Activated CD4-positive, alpha-beta T cell treated with anti-CD3 and anti-CD28 coated beads, Interleukin-2, amount 10 ng/mL, durations not matched to agents 7 days and 5 days (primary cell): ENCODE measurements at regions not wholly inside any gene's neighbourhood (a gene's known extent, or its start where the extent isn't known, plus 50 kb on each side); places are given as distances from the start of the nearest gene placed in this dataset.

ENCODE experiments used
- CTCF ChIA-PET: fragments of 350-600 bp; sonication (Branson Sonifier 250); formaldehyde crosslinking; loops from one replicate; lab custom pipeline; 2021; ENCODE audit warnings: antibody characterized with exemption; lab: Charles Lee
- POLR2A ChIA-PET: fragments of 350-600 bp; sonication (Branson Sonifier 250); formaldehyde crosslinking; loops from one replicate; lab custom pipeline; 2021; ENCODE audit warnings: antibody characterized with exemption; lab: Charles Lee
- DNase-seq: peaks from one replicate; pipeline ENCODE4 v3.0.0-alpha.2; 2020
- H3K27ac Mint-ChIP-seq: one replicate; pipeline ENCODE4 v1.8.0; 2021; ENCODE audit warnings: mild to moderate bottlenecking, moderate library complexity, mixed read lengths
- H3K27me3 Mint-ChIP-seq: one replicate; pipeline ENCODE4 v1.8.0; 2021; ENCODE audit warnings: mixed read lengths
- H3K36me3 Mint-ChIP-seq: one replicate; pipeline ENCODE4 v1.8.0; 2021; ENCODE audit warnings: low read depth, mixed read lengths
- H3K4me1 Mint-ChIP-seq: one replicate; pipeline ENCODE4 v1.8.0; 2021; ENCODE audit warnings: mixed read lengths
- H3K4me3 Mint-ChIP-seq: one replicate; pipeline ENCODE4 v1.8.0; 2021; ENCODE audit warnings: mild to moderate bottlenecking, moderate library complexity, mixed read lengths
- H3K9me3 Mint-ChIP-seq: one replicate; pipeline ENCODE4 v1.8.0; 2021; ENCODE audit warnings: mixed read lengths

DNA sequence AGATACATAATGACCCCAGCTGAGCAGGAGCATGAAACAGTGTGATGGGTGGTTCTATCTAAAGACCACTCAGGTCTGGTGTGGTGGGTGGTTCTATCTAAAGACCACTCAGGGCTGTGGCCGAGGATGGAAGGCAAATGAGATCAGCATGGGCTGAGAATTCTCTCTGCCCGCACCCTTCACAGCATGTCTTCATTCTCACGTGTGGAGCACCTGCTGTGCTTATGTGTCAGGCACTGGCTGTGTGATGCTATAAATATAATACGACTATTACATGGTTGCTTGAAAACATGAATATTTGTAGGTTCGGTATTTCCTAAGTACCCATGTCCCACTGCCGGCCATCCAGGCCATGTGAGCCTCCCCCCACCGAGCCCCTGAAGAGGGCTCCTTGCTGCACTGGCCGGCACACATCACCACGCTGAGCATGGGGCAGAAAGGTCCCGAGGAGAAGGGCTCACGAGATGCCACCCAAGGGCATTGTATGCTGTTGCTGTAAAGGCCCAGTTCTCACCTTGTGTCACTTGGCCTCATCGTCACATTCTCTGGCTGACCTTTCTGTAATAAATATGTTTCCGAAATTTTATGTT lies 810.2 kb downstream of the UQCRFS1 start:
- DNase-seq: no peak
- ChIA-PET POLR2A (no interaction called here), CTCF (interaction anchor here (0.6 kb wide), 1 partner anchor 1968 kb away, joined by 5 read pairs; no protein-coding TSS in a partner anchor)
- Mint-ChIP-seq H3K27ac (no peak overlapping the region), H3K4me3 (no peak overlapping the region), H3K36me3 (no peaks in the 10 kb centered on the region), H3K27me3 (no peaks in the 10 kb centered on the region), H3K4me1 (peaks cover 29% of the 10 kb centered on the region), H3K9me3 (peaks cover 13% of the 10 kb centered on the region)

- DNase-seq: no peak
- H3K9me3 Mint-ChIP-seq: peaks cover 16% of the 10 kb centered on the region
- peaks cover 27% of the 10 kb centered on the region for H3K4me1 Mint-ChIP-seq
- POLR2A ChIA-PET: no interaction called here
- H3K36me3 Mint-ChIP-seq: no peaks in the 10 kb centered on the region
- CTCF ChIA-PET: no interaction called here
- no peak overlapping the region for H3K4me3 Mint-ChIP-seq
- no peaks in the 10 kb centered on the region for H3K27me3 Mint-ChIP-seq
- H3K27ac Mint-ChIP-seq: no peak overlapping the region
Measured at GRCh38 chr19:28401739-28402424, 811.1 kb downstream of the UQCRFS1 start.

GRCh38 chr19:28400953-28401671 lies 811.8 kb downstream of the UQCRFS1 start:
- CTCF ChIA-PET: no interaction called here
- DNase-seq: no peak

DNA sequence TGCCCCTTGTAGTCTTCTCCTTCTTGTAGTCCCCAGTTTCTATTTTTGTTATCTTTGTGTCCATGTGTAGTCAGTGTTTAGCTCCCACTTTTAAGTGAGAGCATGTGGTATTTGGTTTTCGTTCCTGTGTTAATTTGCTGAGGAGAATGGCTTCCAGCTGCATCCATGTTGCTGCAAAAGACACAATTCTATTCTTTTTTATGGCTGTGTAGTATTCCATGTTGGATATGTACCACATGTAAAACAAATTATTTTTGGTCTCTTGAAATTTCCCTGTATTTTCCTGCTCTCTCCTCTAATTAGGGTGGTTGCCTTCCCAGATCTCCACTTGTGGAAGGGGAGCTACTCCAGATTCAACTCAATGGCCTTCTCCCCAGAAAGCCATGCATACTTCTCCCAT lies 813.8 kb downstream of the UQCRFS1 start:
- H3K27ac Mint-ChIP-seq: no peak overlapping the region
- peaks cover 35% of the 10 kb centered on the region for H3K4me1 Mint-ChIP-seq
- CTCF ChIA-PET: no interaction called here
- H3K27me3 Mint-ChIP-seq: no peaks in the 10 kb centered on the region
- H3K4me3 Mint-ChIP-seq: no peak overlapping the region
- H3K36me3 Mint-ChIP-seq: no peaks in the 10 kb centered on the region
- POLR2A ChIA-PET: no interaction called here
- no peak for DNase-seq
- peaks cover 16% of the 10 kb centered on the region for H3K9me3 Mint-ChIP-seq

More at GRCh38 chr19:28400953-28401671, 811.8 kb downstream of the UQCRFS1 start:
- POLR2A ChIA-PET: no interaction called here
- Mint-ChIP-seq H3K4me3 (no peak overlapping the region), H3K27ac (no peak overlapping the region), H3K4me1 (peaks cover 27% of the 10 kb centered on the region), H3K9me3 (peaks cover 16% of the 10 kb centered on the region), H3K27me3 (no peaks in the 10 kb centered on the region), H3K36me3 (no peaks in the 10 kb centered on the region)

DNA sequence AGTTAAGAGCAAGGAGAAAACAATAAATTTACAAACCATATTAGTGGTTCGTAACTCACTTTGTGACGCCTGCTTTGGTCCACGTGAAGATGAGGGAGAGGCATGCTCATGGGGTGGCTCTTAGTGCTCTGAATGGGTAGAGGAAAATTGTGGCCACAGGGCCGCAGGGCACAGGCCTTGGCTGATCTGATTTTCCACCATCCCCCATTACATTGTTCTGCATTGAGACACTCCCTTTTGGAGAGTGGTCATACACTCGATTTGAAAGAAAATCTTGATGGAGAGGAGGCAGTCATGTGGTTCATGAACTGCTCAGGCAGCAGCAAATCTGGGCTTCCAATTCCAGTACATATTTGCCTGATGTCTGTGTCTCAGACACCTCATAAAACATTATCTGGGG lies 815.2 kb downstream of the UQCRFS1 start:
- DNase-seq: no peak
- ChIA-PET POLR2A (no interaction called here), CTCF (no interaction called here)
- no peaks in the 10 kb centered on the region for H3K27me3 Mint-ChIP-seq
- peaks cover 10% of the 10 kb centered on the region for H3K9me3 Mint-ChIP-seq
- no peaks in the 10 kb centered on the region for H3K36me3 Mint-ChIP-seq
- no peak overlapping the region for H3K4me3 Mint-ChIP-seq
- no peak overlapping the region for H3K27ac Mint-ChIP-seq
- H3K4me1 Mint-ChIP-seq: peaks cover 40% of the 10 kb centered on the region

DNA sequence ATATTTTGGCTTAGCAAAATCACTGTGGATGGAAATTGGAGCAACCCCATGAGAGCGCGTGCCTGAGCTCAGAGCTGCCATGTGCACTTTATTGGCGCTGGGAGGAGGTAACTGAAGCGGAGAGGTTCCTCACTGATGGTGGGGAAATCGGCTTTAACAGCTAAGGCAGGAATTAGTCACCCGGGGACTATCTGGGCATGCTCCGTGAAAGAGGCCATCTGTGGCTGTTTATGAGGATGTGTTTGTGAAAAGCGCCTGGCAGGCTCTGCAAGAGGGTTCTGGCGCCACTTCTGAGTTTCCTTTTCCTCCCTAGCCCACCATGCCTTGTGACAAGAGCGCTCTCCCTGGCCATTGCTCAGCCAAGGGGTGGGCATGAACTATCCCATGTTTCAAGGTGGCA lies 815.6 kb downstream of the UQCRFS1 start:
- no peak for DNase-seq
- Mint-ChIP-seq H3K4me3 (no peak overlapping the region), H3K9me3 (peaks cover 10% of the 10 kb centered on the region), H3K36me3 (no peaks in the 10 kb centered on the region), H3K27me3 (no peaks in the 10 kb centered on the region), H3K4me1 (peaks cover 41% of the 10 kb centered on the region), H3K27ac (no peak overlapping the region)
- ChIA-PET POLR2A (no interaction called here), CTCF (no interaction called here)

GRCh38 chr19:28396287-28396831 lies 816.6 kb downstream of the UQCRFS1 start:
- POLR2A ChIA-PET: no interaction called here
- Mint-ChIP-seq H3K36me3 (no peaks in the 10 kb centered on the region), H3K9me3 (peaks cover 13% of the 10 kb centered on the region), H3K27ac (no peak overlapping the region), H3K27me3 (no peaks in the 10 kb centered on the region), H3K4me3 (no peak overlapping the region), H3K4me1 (peaks cover 35% of the 10 kb centered on the region)
- no peak for DNase-seq
- CTCF ChIA-PET: no interaction called here

- Mint-ChIP-seq H3K4me1 (peaks cover 38% of the 10 kb centered on the region), H3K27me3 (no peaks in the 10 kb centered on the region), H3K9me3 (peaks cover 14% of the 10 kb centered on the region), H3K4me3 (no peak overlapping the region), H3K36me3 (peaks cover 4% of the 10 kb centered on the region), H3K27ac (peak overlapping the region; percentile 85)
- CTCF ChIA-PET: no interaction called here
- no peak for DNase-seq
- POLR2A ChIA-PET: no interaction called here
Measured at GRCh38 chr19:28394725-28395124, 818.2 kb downstream of the UQCRFS1 start.

GRCh38 chr19:28393574-28394336 lies 819.2 kb downstream of the UQCRFS1 start:
- Mint-ChIP-seq H3K9me3 (peaks cover 9% of the 10 kb centered on the region), H3K27me3 (no peaks in the 10 kb centered on the region), H3K36me3 (peaks cover 5% of the 10 kb centered on the region), H3K27ac (peak overlapping the region; percentile 85), H3K4me1 (peaks cover 45% of the 10 kb centered on the region), H3K4me3 (peak overlapping the region; percentile 53)
- DNase-seq: peak; percentile 25
- POLR2A ChIA-PET: no interaction called here
- CTCF ChIA-PET: no interaction called here

DNA sequence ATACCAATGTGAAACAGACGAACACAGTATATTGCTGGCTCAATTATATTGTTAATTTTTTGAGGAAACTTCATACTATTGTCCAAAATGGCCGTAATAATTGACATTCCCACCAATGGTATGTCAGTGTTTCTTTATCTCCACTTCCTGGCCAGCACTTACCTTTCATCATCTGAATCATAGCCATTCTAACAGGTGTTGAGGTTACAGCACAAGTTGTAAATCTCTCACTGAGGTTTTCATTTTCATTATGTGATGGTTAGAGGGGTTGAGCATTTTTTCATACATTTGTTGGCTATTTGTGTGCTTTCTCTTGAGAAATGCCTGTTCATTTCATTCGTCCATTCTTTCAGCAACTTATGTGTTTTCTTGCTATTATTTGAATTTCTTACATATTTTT lies 824.0 kb downstream of the UQCRFS1 start:
- POLR2A ChIA-PET: no interaction called here
- CTCF ChIA-PET: no interaction called here
- Mint-ChIP-seq H3K36me3 (peaks cover 12% of the 10 kb centered on the region), H3K27ac (peak overlapping the region; percentile 80), H3K4me3 (no peak overlapping the region), H3K9me3 (peaks cover 6% of the 10 kb centered on the region), H3K4me1 (peaks cover 54% of the 10 kb centered on the region), H3K27me3 (no peaks in the 10 kb centered on the region)
- DNase-seq: peak; percentile 8

- Mint-ChIP-seq H3K4me1 (peaks cover 48% of the 10 kb centered on the region), H3K36me3 (peaks cover 12% of the 10 kb centered on the region), H3K9me3 (peaks cover 6% of the 10 kb centered on the region), H3K27me3 (no peaks in the 10 kb centered on the region), H3K27ac (no peak overlapping the region), H3K4me3 (no peak overlapping the region)
- no peak for DNase-seq
- ChIA-PET CTCF (no interaction called here), POLR2A (no interaction called here)
Measured at GRCh38 chr19:28387507-28387906, 825.4 kb downstream of the UQCRFS1 start.

- Mint-ChIP-seq H3K4me1 (peaks cover 47% of the 10 kb centered on the region), H3K27ac (peak overlapping the region; percentile 91), H3K36me3 (peaks cover 12% of the 10 kb centered on the region), H3K27me3 (no peaks in the 10 kb centered on the region), H3K9me3 (peaks cover 3% of the 10 kb centered on the region), H3K4me3 (peak overlapping the region; percentile 70)
- DNase-seq: no peak
- ChIA-PET POLR2A (no interaction called here), CTCF (no interaction called here)
Measured at GRCh38 chr19:28386470-28386869, 826.5 kb downstream of the UQCRFS1 start.
